Lower leg skin (tissue), 4 donors: ENCODE measurements at regions not wholly inside any gene's neighbourhood (a gene's known extent, or its start where the extent isn't known, plus 50 kb on each side); places are given as distances from the start of the nearest gene placed in this dataset.
"Not testable (repeated sequence)": the region's sequence is repeated elsewhere in the genome, so short reads cannot be mapped to it uniquely, and the experiment has no call there.

Experiments used
- DNase-seq, 2 donors: peaks; one replicate each; pipeline ENCODE4 v3.0.0-alpha.2; 2019; ENCODE audit warnings: low spot score in 2 of 2
- H3K4me3 ChIP-seq: fragments of 200-600 bp; sonication (generic); 2 replicates; pipeline ENCODE4 v1.5.1; 2017; ENCODE audit warnings: mild to moderate bottlenecking, low read depth; ENCODE audit not compliant: poor library complexity, severe bottlenecking
- CTCF ChIP-seq, 3 donors: fragments of 450-650 bp; IDR thresholded peaks; one replicate each; pipeline ENCODE4 v1.5.1; 2016; ENCODE audit warnings: antibody characterized with exemption in 3 of 3, mild to moderate bottlenecking in 3 of 3, moderate library complexity in 2 of 3
- POLR2A ChIP-seq, 2 donors: fragments of 450-650 bp; IDR thresholded peaks; one replicate each; pipeline ENCODE4 v1.6.1; 2016 to 2017; ENCODE audit warnings: antibody characterized with exemption in 2 of 2, mild to moderate bottlenecking in 1 of 2, moderate library complexity in 1 of 2
- WGBS, 2 donors: methylation state at CpG; one replicate each; pipeline ENCODE4 v1.1.5; 2018; 5-methylcytosine and 5-hydroxymethylcytosine counted together
- intact Hi-C: fragments of 100-400 bp; cut with DNase I; formaldehyde crosslinking; loops from one replicate; pipeline ENCODE4 v1.15.0; 2023; ENCODE audit warnings: low total_unique reads

- intact Hi-C loops = no loop called here
- 88 to 96% methylated on average over 7 to 8 of the region's 8 CpGs for WGBS, 2 donors
- TF ChIP-seq CTCF (IDR thresholded peaks at IDR 0.05) (no peak), POLR2A (IDR thresholded peaks at IDR 0.05) (no peak)
- no peak overlapping the region for H3K4me3 ChIP-seq
- DNase-seq = no peak
These were observed 96.6 kb upstream of the KDM7A start for GRCh38 chr7:140273417-140273816.

- WGBS, 2 donors = 96 to 99% methylated on average over 14 to 16 of the region's 16 CpGs
- intact Hi-C loops, H3K4me3 ChIP-seq, DNase-seq: not testable (repeated sequence)
These were observed 94.8 kb upstream of the KDM7A start for GRCh38 chr7:140271643-140271968.

- WGBS, 2 donors = 86 to 90% methylated on average over 6 of the region's 6 CpGs
- intact Hi-C loops = no loop called here
- TF ChIP-seq CTCF (IDR thresholded peaks at IDR 0.05) (no peak), POLR2A (IDR thresholded peaks at IDR 0.05) (no peak)
- no peak for DNase-seq
- H3K4me3 ChIP-seq = no peak overlapping the region
These were observed 92.3 kb upstream of the KDM7A start for GRCh38 chr7:140269004-140269638.

- 83 to 92% methylated on average over 11 of the region's 11 CpGs for WGBS, 2 donors
These were observed 90.8 kb upstream of the KDM7A start for GRCh38 chr7:140267381-140268226.

GRCh38 chr7:140263277-140263676 is 86.5 kb upstream of the KDM7A start:
- DNase-seq = no peak
- H3K4me3 ChIP-seq = no peak overlapping the region
- TF ChIP-seq CTCF (IDR thresholded peaks at IDR 0.05) = no peak
- intact Hi-C loops = no loop called here
- 76 to 81% methylated on average over 6 of the region's 6 CpGs for WGBS, 2 donors

More at GRCh38 chr7:140267381-140268226, 90.8 kb upstream of the KDM7A start:
- DNase-seq = no peak
- TF ChIP-seq POLR2A (IDR thresholded peaks at IDR 0.05) = no peak
- TF ChIP-seq CTCF (IDR thresholded peaks at IDR 0.05) = no peak
- H3K4me3 ChIP-seq = no peak overlapping the region
- intact Hi-C loops = no loop called here

- WGBS, 2 donors = 93 to 94% methylated on average over 6 of the region's 6 CpGs
- no peak overlapping the region for H3K4me3 ChIP-seq
- intact Hi-C loops = no loop called here
- no peak for TF ChIP-seq POLR2A (IDR thresholded peaks at IDR 0.05)
- TF ChIP-seq CTCF (IDR thresholded peaks at IDR 0.05) = no peak
- DNase-seq = no peak
These were observed 85.6 kb upstream of the KDM7A start for GRCh38 chr7:140262242-140262903.
